Right lobe of liver (tissue), 6 donors: ENCODE measurements at regions not wholly inside any gene's neighbourhood (a gene's known extent, or its start where the extent isn't known, plus 50 kb on each side); places are given as distances from the start of the nearest gene placed in this dataset.

Experiments used
- ATAC-seq, 4 donors: fragments of 200-7000 bp; cut with Tn5 transposase; one replicate each; pipeline ENCODE4 v1.9.1; 2020; ENCODE audit warnings: mild to moderate bottlenecking in 4 of 4, moderate library complexity in 4 of 4
- DNase-seq, 3 donors: peaks; one replicate each; pipeline ENCODE4 v3.0.0-alpha.2; 2020
- H3K27ac ChIP-seq, 3 donors: fragments of 200-600 bp; one replicate each; pipeline ENCODE4 v1.8.0; 2022
- H3K27me3 ChIP-seq, 2 donors: fragments of 200-600 bp; one replicate each; pipeline ENCODE4 v1.8.0; 2022
- H3K36me3 ChIP-seq, 4 donors: fragments of 200-600 bp; sonication (generic) in 1 of 4; one replicate each; pipeline versions ENCODE4 v1.5.1 to v1.8.0; 2017 to 2022; ENCODE audit warnings: control low read depth in 1 of 4
- H3K4me1 ChIP-seq, 4 donors: fragments of 200-600 bp; sonication (generic) in 1 of 4; one replicate each; pipeline versions ENCODE4 v1.5.1 to v1.8.0; 2017 to 2022; ENCODE audit warnings: control low read depth in 1 of 4
- H3K4me3 ChIP-seq, 3 donors: fragments of 200-600 bp; one replicate each; pipeline ENCODE4 v1.8.0; 2022
- H3K9me3 ChIP-seq, 4 donors: fragments of 200-600 bp; sonication (generic) in 1 of 4; one replicate each; pipeline versions ENCODE4 v1.5.1 to v1.8.0; 2017 to 2022; ENCODE audit warnings: control low read depth in 1 of 4
- POLR2A ChIP-seq: fragments of 450-650 bp; IDR thresholded peaks from one replicate; pipeline ENCODE4 v1.6.1; 2017; ENCODE audit warnings: antibody characterized with exemption, mild to moderate bottlenecking
- WGBS: methylation state at CpG from one replicate; pipeline ENCODE4 v1.1.6; 2018; ENCODE audit warnings: low coverage, low lambda C conversion rate; ENCODE audit not compliant: insufficient coverage; ENCODE audit errors: missing lambda C conversion rate; 5-methylcytosine and 5-hydroxymethylcytosine counted together
- intact Hi-C, 2 donors: fragments of 100-400 bp; cut with DNase I; formaldehyde crosslinking; loops; one replicate each; pipeline versions ENCODE4 v1.11.2 to v1.14.1; 2022
- TF ChIP-seq, protein P1 (sequence below), 4 donors: fragments of 200-600 bp in 3 of 4; fragments of 450-650 bp in 1 of 4; IDR thresholded peaks; one replicate each; pipeline versions ENCODE4 v1.5.1 to v1.8.0; 2016 to 2022; ENCODE audit warnings: antibody characterized with exemption in 4 of 4, mild to moderate bottlenecking in 2 of 4
- donor health status: DM: no; HTN: yes; CAD: no.
- donor health status: DM: no; HTN: no; CAD: no.
- donor health status: DM: no; HTN: no; CAD: no.
- donor health status: DM: no; HTN: yes; CAD: no.
- donor health status: DM: no; HTN: yes; CAD: no.

GRCh38 chr2:236517251-236518031 is 52.2 kb upstream of the ACKR3 start:
- Histone ChIP-seq H3K4me1 (no peaks in the 10 kb centered on the region), H3K9me3 (no peaks in the 10 kb centered on the region), H3K27me3 (no peaks in the 10 kb centered on the region), H3K4me3 (no peak overlapping the region), H3K27ac (no peak overlapping the region), H3K36me3 (no peaks in the 10 kb centered on the region)
- 65% methylated on average over 11 of the region's 11 CpGs for WGBS
- DNase-seq (no peak), ATAC-seq (peak; percentile 14 to 68 (median 28))
- no peak for TF ChIP-seq POLR2A
- TF ChIP-seq, protein P1, sequence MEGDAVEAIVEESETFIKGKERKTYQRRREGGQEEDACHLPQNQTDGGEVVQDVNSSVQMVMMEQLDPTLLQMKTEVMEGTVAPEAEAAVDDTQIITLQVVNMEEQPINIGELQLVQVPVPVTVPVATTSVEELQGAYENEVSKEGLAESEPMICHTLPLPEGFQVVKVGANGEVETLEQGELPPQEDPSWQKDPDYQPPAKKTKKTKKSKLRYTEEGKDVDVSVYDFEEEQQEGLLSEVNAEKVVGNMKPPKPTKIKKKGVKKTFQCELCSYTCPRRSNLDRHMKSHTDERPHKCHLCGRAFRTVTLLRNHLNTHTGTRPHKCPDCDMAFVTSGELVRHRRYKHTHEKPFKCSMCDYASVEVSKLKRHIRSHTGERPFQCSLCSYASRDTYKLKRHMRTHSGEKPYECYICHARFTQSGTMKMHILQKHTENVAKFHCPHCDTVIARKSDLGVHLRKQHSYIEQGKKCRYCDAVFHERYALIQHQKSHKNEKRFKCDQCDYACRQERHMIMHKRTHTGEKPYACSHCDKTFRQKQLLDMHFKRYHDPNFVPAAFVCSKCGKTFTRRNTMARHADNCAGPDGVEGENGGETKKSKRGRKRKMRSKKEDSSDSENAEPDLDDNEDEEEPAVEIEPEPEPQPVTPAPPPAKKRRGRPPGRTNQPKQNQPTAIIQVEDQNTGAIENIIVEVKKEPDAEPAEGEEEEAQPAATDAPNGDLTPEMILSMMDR (IDR thresholded peaks at IDR 0.05) = no peak
- intact Hi-C loops = loop anchor here (10.0 kb wide), 2 partner anchors 173 to 507 kb away; no protein-coding TSS in a partner anchor
